Gastrocnemius medialis (tissue), 4 donors: ENCODE measurements at regions not wholly inside any gene's neighbourhood (a gene's known extent, or its start where the extent isn't known, plus 50 kb on each side); places are given as distances from the start of the nearest gene placed in this dataset.

Source experiments
- POLR2A ChIP-seq, 2 donors: fragments of 450-650 bp; IDR thresholded peaks; one replicate each; pipeline ENCODE4 v1.6.1; 2017; ENCODE audit warnings: antibody characterized with exemption in 2 of 2, mild to moderate bottlenecking in 2 of 2, moderate library complexity in 2 of 2
- TF ChIP-seq, protein P1 (sequence below), 5 experiments: fragments of 450-650 bp in 3 of 5; fragments of 200-600 bp in 2 of 5; sonication (generic) in 2 of 5; IDR thresholded peaks in 4 of 5; conservative IDR thresholded peaks in 1 of 5; 1 replicate in 4 of 5; 2 replicates in 1 of 5; pipeline ENCODE4 v1.5.1; 2016 to 2019; ENCODE audit warnings: antibody characterized with exemption in 5 of 5, mild to moderate bottlenecking in 3 of 5, moderate library complexity in 3 of 5

DNA sequence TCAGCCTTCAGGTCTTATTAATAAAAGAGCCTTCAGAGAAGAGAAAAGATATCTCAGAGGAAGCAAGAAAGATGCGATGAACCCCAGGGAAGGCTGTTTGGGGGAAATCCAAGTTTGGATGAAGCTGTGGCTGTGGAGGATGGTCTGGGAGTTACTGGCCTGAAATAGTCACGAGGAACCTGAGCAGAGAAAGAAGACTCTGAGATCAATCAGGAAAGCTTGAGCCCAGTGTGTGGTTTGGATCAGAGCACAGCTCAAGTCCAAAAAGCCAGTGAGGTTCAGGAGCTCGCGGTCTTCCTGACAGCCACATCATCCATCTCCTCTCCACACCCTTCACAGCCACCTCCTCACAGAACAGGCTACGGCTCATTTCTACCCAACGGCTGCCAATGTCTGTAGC, 87.4 kb upstream of the SERPINE2 start:
- TF ChIP-seq, protein P1, sequence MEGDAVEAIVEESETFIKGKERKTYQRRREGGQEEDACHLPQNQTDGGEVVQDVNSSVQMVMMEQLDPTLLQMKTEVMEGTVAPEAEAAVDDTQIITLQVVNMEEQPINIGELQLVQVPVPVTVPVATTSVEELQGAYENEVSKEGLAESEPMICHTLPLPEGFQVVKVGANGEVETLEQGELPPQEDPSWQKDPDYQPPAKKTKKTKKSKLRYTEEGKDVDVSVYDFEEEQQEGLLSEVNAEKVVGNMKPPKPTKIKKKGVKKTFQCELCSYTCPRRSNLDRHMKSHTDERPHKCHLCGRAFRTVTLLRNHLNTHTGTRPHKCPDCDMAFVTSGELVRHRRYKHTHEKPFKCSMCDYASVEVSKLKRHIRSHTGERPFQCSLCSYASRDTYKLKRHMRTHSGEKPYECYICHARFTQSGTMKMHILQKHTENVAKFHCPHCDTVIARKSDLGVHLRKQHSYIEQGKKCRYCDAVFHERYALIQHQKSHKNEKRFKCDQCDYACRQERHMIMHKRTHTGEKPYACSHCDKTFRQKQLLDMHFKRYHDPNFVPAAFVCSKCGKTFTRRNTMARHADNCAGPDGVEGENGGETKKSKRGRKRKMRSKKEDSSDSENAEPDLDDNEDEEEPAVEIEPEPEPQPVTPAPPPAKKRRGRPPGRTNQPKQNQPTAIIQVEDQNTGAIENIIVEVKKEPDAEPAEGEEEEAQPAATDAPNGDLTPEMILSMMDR (IDR thresholded peaks at IDR 0.05 in 4 of 5, conservative IDR thresholded peaks at IDR 0.05 in 1 of 5) = no peak
- TF ChIP-seq POLR2A (IDR thresholded peaks at IDR 0.05) = no peak
